NCI-H69 (cell line): ENCODE measurements at regions not wholly inside any gene's neighbourhood (a gene's known extent, or its start where the extent isn't known, plus 50 kb on each side); places are given as distances from the start of the nearest gene placed in this dataset.
A peak's percentile ranks its signal among the peaks of the same experiment; 100 is the strongest.

ENCODE experiments used
- DNase-seq: peaks from one replicate; lab custom pipeline; 2025; lab: John Stamatoyannopoulos, UW

- DNase-seq, result no peak
Measured at GRCh38 chr6:47117314-47117713, 75.2 kb upstream of the ADGRF1 start.

- DNase-seq, result no peak
Measured at GRCh38 chr6:47116606-47117005, 74.5 kb upstream of the ADGRF1 start.

- no peak for DNase-seq
Measured at GRCh38 chr6:47116086-47116485, 74.0 kb upstream of the ADGRF1 start.

- no peak for DNase-seq
Measured at GRCh38 chr6:47114460-47114859, 72.3 kb upstream of the ADGRF1 start.

GRCh38 chr6:47112317-47112716, 70.2 kb upstream of the ADGRF1 start:
- no peak for DNase-seq

GRCh38 chr6:47111685-47112084, 69.6 kb upstream of the ADGRF1 start:
- no peak for DNase-seq

- DNase-seq, result no peak
Measured at GRCh38 chr6:47109281-47109680, 67.1 kb upstream of the ADGRF1 start.

- DNase-seq, result no peak
Measured at GRCh38 chr6:47106721-47107197, 64.6 kb upstream of the ADGRF1 start.

- DNase-seq, result no peak
Measured at GRCh38 chr6:47106216-47106615, 64.1 kb upstream of the ADGRF1 start.

GRCh38 chr6:47105469-47106178, 63.5 kb upstream of the ADGRF1 start:
- no peak for DNase-seq

GRCh38 chr6:47103931-47104330, 61.8 kb upstream of the ADGRF1 start:
- DNase-seq, result no peak

GRCh38 chr6:47102331-47102730, 60.2 kb upstream of the ADGRF1 start:
- DNase-seq, result no peak

GRCh38 chr6:47098570-47098993, 56.5 kb upstream of the ADGRF1 start:
- DNase-seq, result no peak

- peak; percentile 92 for DNase-seq
Measured at GRCh38 chr6:47097092-47097945, 55.2 kb upstream of the ADGRF1 start.

- DNase-seq, result no peak
Measured at GRCh38 chr6:47096211-47096895, 54.2 kb upstream of the ADGRF1 start.

GRCh38 chr6:47094241-47094925, 52.3 kb upstream of the ADGRF1 start:
- no peak for DNase-seq

GRCh38 chr6:47093169-47093568, 51.0 kb upstream of the ADGRF1 start:
- DNase-seq, result no peak

GRCh38 chr6:47091886-47092668, 49.9 kb upstream of the ADGRF1 start:
- no peak for DNase-seq
